GM23248 (cell line): ENCODE measurements at regions not wholly inside any gene's neighbourhood (a gene's known extent, or its start where the extent isn't known, plus 50 kb on each side); places are given as distances from the start of the nearest gene placed in this dataset.

ENCODE experiments used
- DNase-seq: peaks from one replicate; pipeline ENCODE4 v3.0.0-alpha.2; 2015
- H2AFZ ChIP-seq: fragments of 200-600 bp; sonication (generic); 2 replicates; pipeline ENCODE4 v1.6.1; 2016; ENCODE audit warnings: antibody characterized with exemption
- H3F3A ChIP-seq: fragments of 200-600 bp; sonication (generic); 2 replicates; pipeline ENCODE4 v1.6.1; 2016; ENCODE audit warnings: mild to moderate bottlenecking, antibody characterized with exemption, mixed run types; ENCODE audit not compliant: insufficient read depth
- H3K27ac ChIP-seq: fragments of 200-600 bp; sonication (generic); 2 replicates; pipeline ENCODE4 v1.5.1; 2016; ENCODE audit warnings: mild to moderate bottlenecking
- H3K27me3 ChIP-seq: fragments of 200-600 bp; sonication (generic); replicated peaks from 2 replicates; pipeline ENCODE4 v1.6.1; 2016; ENCODE audit warnings: mild to moderate bottlenecking; ENCODE audit not compliant: insufficient read depth
- H3K36me3 ChIP-seq: fragments of 200-600 bp; sonication (generic); 2 replicates; pipeline ENCODE4 v1.6.1; 2016; ENCODE audit warnings: low read depth, mild to moderate bottlenecking
- H3K4me1 ChIP-seq: fragments of 200-600 bp; sonication (generic); 2 replicates; pipeline ENCODE4 v1.6.1; 2016; ENCODE audit warnings: mild to moderate bottlenecking; ENCODE audit not compliant: insufficient read depth
- H3K4me2 ChIP-seq: fragments of 200-600 bp; sonication (generic); one replicate; pipeline ENCODE4 v1.6.1; 2016; ENCODE audit warnings: mild to moderate bottlenecking; ENCODE audit not compliant: unreplicated experiment
- H3K4me3 ChIP-seq: fragments of 200-600 bp; sonication (generic); 2 replicates; pipeline ENCODE4 v1.5.1; 2016; ENCODE audit warnings: mild to moderate bottlenecking
- H3K79me2 ChIP-seq: fragments of 200-600 bp; sonication (generic); 2 replicates; pipeline ENCODE4 v1.6.1; 2016; ENCODE audit warnings: mild to moderate bottlenecking; ENCODE audit not compliant: insufficient read depth
- H3K9ac ChIP-seq: fragments of 200-600 bp; sonication (generic); 2 replicates; pipeline ENCODE4 v1.6.1; 2016; ENCODE audit warnings: mild to moderate bottlenecking
- H3K9me2 ChIP-seq: fragments of 200-600 bp; sonication (generic); 2 replicates; pipeline ENCODE4 v1.6.1; 2016; ENCODE audit warnings: mixed run types, mild to moderate bottlenecking, moderate library complexity; ENCODE audit not compliant: insufficient read depth
- H3K9me3 ChIP-seq: fragments of 200-600 bp; sonication (generic); one replicate; pipeline ENCODE4 v1.6.1; 2017; ENCODE audit warnings: low read depth
- H4K20me1 ChIP-seq: fragments of 200-600 bp; sonication (generic); 2 replicates; pipeline ENCODE4 v1.6.0; 2016; ENCODE audit not compliant: insufficient read depth
- EZH2 ChIP-seq: fragments of 200-600 bp; sonication (generic); IDR thresholded peaks from 2 replicates; pipeline ENCODE4 v1.6.1; 2018; ENCODE audit warnings: antibody characterized with exemption, mild to moderate bottlenecking; ENCODE audit not compliant: insufficient read depth, poor library complexity, severe bottlenecking
- EZH2phosphoT487 ChIP-seq: fragments of 200-600 bp; sonication (generic); IDR thresholded peaks from 2 replicates; pipeline ENCODE4 v1.6.1; 2018; ENCODE audit warnings: antibody characterized with exemption, moderate library complexity, mild to moderate bottlenecking, low read depth; ENCODE audit not compliant: insufficient read depth
- WGBS, 2 experiments: methylation state at CpG; one replicate each; pipeline ENCODE4 v1.1.6; 2015 to 2017; ENCODE audit warnings: low lambda C conversion rate in 2 of 2, low coverage in 1 of 2; ENCODE audit errors: missing lambda C conversion rate in 2 of 2; 5-methylcytosine and 5-hydroxymethylcytosine counted together
- in situ Hi-C: fragments of 300-500 bp; cut with MboI; formaldehyde crosslinking; loops from 2 replicates; pipeline ENCODE4 v1.15.0; 2020

DNA sequence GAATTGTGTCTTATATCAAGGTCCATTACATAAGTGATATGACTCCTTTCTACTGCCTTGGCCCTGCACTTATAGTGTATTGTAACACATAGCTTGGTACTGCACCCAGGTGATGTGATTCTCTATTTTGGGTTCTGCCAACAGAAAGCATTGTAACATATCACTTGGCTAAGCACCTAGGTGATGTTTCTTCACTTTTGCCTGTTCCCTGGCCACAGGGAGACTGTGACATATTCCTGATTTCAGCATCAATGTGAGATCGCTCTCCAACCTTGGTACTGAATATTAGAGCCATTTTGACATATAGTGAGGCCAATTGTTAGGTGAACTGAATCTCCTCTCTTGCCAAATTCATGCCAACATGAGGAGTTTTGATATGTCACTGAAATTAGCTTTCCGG, 1010.3 kb upstream of the TSPY4 start:
- in situ Hi-C loops: no loop called here
- Histone ChIP-seq H3K79me2 (no peaks in the 10 kb centered on the region), H3K27ac (no peak overlapping the region), H3K4me3 (no peak overlapping the region), H3F3A (no peaks in the 10 kb centered on the region), H3K9me2 (no peaks in the 10 kb centered on the region), H3K4me2 (no peak overlapping the region), H3K4me1 (no peaks in the 10 kb centered on the region), H3K9ac (no peak overlapping the region), H3K36me3 (no peaks in the 10 kb centered on the region), H3K27me3 (no peaks in the 10 kb centered on the region), H3K9me3 (no peaks in the 10 kb centered on the region), H2AFZ (no peak overlapping the region), H4K20me1 (no peaks in the 10 kb centered on the region)
- TF ChIP-seq EZH2 (no peak), EZH2phosphoT487 (no peak)
- 6 to 12% methylated on average over 2 of the region's 2 CpGs for WGBS, 2 experiments
- DNase-seq: no peak

DNA sequence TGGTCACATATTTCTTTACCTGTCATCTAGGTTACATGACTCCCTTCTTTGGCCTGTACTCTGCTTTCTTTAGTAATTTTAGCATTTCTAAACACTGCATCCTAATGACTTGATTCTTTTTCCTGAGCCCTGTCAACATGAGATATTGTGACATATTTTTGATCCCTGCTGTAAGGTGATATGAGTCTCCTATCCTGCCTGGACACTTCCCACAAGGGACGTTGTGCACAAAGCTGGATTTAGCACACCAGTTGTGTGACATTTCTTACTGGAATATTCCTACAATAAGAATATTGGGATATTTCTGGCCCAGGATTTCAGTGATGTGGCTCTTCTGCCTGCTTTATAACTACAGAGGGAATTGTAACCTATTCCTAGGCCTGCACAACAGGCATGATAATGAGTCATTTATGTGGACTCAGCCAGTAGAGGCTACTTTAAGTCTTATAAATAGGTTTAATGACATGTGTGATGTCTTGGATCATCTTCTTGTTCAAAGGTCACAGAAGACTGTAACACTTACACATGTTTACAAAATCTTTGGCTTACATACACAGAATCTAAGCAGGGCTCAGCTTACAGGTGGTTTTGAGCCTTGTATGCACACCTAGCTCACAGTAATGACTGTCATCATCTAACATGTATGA, 1009.4 kb upstream of the TSPY4 start:
- TF ChIP-seq EZH2: no peak
- TF ChIP-seq EZH2phosphoT487: no peak
- H4K20me1 ChIP-seq: no peaks in the 10 kb centered on the region
- no peak overlapping the region for H3K9ac ChIP-seq
- H3K9me2 ChIP-seq: no peaks in the 10 kb centered on the region
- H3K27ac ChIP-seq: no peak overlapping the region
- H3K36me3 ChIP-seq: no peaks in the 10 kb centered on the region
- no peaks in the 10 kb centered on the region for H3K79me2 ChIP-seq
- H3K4me3 ChIP-seq: no peak overlapping the region
- H3K9me3 ChIP-seq: no peaks in the 10 kb centered on the region
- in situ Hi-C loops: no loop called here
- H3F3A ChIP-seq: no peaks in the 10 kb centered on the region
- H3K4me2 ChIP-seq: no peak overlapping the region
- H3K27me3 ChIP-seq: no peaks in the 10 kb centered on the region
- H3K4me1 ChIP-seq: no peaks in the 10 kb centered on the region
- H2AFZ ChIP-seq: no peak overlapping the region
- no peak for DNase-seq
- 46 to 73% methylated on average over 1 of the region's 1 CpG for WGBS, 2 experiments

DNA sequence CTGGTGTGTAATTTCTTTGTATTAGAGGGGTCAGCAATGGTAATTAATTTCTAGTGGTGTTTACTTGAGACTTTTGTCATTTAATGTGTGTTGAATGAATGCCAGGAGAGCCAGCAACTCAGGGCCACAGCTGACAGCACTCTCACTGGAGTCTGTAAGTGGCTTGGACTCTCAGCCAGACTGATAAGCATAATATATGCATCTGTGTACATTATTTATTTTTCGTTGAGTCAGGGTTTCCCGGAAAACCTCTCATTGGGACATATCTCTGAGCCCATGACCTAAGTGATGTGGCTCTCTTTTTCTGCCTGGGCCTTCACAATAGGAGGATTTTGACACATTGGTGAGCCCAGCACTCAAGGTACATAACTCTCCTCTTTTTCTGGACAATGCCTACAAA, 1007.8 kb upstream of the TSPY4 start:
- Histone ChIP-seq H3F3A (no peaks in the 10 kb centered on the region), H3K9me2 (no peaks in the 10 kb centered on the region), H3K36me3 (no peaks in the 10 kb centered on the region), H3K27me3 (no peaks in the 10 kb centered on the region), H3K9ac (no peak overlapping the region), H2AFZ (no peak overlapping the region), H3K4me1 (no peaks in the 10 kb centered on the region), H3K4me2 (no peak overlapping the region), H3K79me2 (no peaks in the 10 kb centered on the region), H3K4me3 (no peak overlapping the region), H3K27ac (no peak overlapping the region), H4K20me1 (no peaks in the 10 kb centered on the region), H3K9me3 (no peaks in the 10 kb centered on the region)
- 52 to 59% methylated on average over 2 of the region's 2 CpGs for WGBS, 2 experiments
- TF ChIP-seq EZH2phosphoT487: no peak
- no peak for TF ChIP-seq EZH2
- in situ Hi-C loops: no loop called here
- DNase-seq: no peak

DNA sequence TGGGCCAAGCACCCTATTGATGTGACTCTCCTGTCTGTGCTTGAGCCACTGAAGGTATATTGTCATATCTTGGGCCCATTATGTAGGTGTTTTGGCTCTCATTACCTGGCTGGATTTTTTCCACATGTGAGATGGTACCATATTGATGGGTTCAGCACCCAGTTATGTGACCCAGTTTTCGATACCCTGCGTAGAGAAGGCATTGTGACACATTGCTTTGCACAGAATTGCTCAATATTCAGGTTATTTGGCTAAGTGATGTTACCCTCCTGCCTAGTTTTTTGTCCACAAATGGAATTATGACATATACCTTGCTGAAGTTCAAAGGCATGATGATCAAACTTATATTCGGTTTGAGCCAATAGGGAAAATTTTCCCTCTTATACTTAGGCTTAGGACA, 1007.3 kb upstream of the TSPY4 start:
- H3K9ac ChIP-seq: no peak overlapping the region
- WGBS, 2 experiments: 67 to 81% methylated on average over 3 of the region's 3 CpGs
- H3K27ac ChIP-seq: no peak overlapping the region
- TF ChIP-seq EZH2phosphoT487: no peak
- TF ChIP-seq EZH2: no peak
- no peaks in the 10 kb centered on the region for H4K20me1 ChIP-seq
- no peak for DNase-seq
- in situ Hi-C loops: no loop called here
- H3K27me3 ChIP-seq: no peaks in the 10 kb centered on the region
- H3K9me2 ChIP-seq: no peaks in the 10 kb centered on the region
- H3K9me3 ChIP-seq: no peaks in the 10 kb centered on the region
- no peak overlapping the region for H3K4me2 ChIP-seq
- no peaks in the 10 kb centered on the region for H3K79me2 ChIP-seq
- no peaks in the 10 kb centered on the region for H3F3A ChIP-seq
- no peak overlapping the region for H2AFZ ChIP-seq
- H3K36me3 ChIP-seq: no peaks in the 10 kb centered on the region
- H3K4me1 ChIP-seq: no peaks in the 10 kb centered on the region
- H3K4me3 ChIP-seq: no peak overlapping the region

DNA sequence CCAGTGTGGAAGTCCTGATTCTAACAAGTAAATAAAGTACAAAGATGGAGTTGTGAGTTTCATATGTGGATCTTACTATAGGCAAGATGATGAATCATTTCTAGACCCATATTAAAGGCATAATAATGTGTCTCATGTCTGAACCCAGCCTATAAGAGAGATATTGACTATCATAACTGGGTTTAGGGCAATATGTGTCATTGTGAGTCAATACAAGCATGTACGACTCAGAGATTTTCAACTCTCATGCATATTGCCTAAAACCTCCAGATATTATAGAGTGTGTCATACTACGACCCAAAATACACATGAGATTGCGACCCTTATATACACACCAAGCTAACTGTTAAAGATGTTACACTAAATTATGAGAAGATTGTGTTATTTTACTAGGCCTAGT, 1003.9 kb upstream of the TSPY4 start:
- no peaks in the 10 kb centered on the region for H3K9me2 ChIP-seq
- DNase-seq: no peak
- H3K79me2 ChIP-seq: no peaks in the 10 kb centered on the region
- H4K20me1 ChIP-seq: no peaks in the 10 kb centered on the region
- no peaks in the 10 kb centered on the region for H3K36me3 ChIP-seq
- no peak overlapping the region for H2AFZ ChIP-seq
- H3K9ac ChIP-seq: no peak overlapping the region
- H3F3A ChIP-seq: no peaks in the 10 kb centered on the region
- WGBS, 2 experiments: 50 to 58% methylated on average over 3 of the region's 3 CpGs
- no peak overlapping the region for H3K27ac ChIP-seq
- H3K4me1 ChIP-seq: no peaks in the 10 kb centered on the region
- in situ Hi-C loops: no loop called here
- H3K4me3 ChIP-seq: no peak overlapping the region
- TF ChIP-seq EZH2 (no peak), EZH2phosphoT487 (no peak)
- H3K9me3 ChIP-seq: no peaks in the 10 kb centered on the region
- H3K27me3 ChIP-seq: no peaks in the 10 kb centered on the region
- no peak overlapping the region for H3K4me2 ChIP-seq
